ENCODE measurements at regions not wholly inside any gene's neighbourhood (a gene's known extent, or its start where the extent isn't known, plus 50 kb on each side); places are given as distances from the start of the nearest gene placed in this dataset.

- intact Hi-C loops (cut with DNase I), result loop anchor here in 1 of 10 donors (5.0 kb wide), 1 partner anchor 74 kb away; no protein-coding TSS in a partner anchor
- Histone ChIP-seq H3K4me1 (peaks cover 0 to 25% (median 7%) of the 10 kb centered on the region in 12 donors), H3K27me3 (no peaks in the 10 kb centered on the region), H3K27ac (peak overlapping the region in 2 of 12 donors; percentile 34 to 45), H3K36me3 (no peaks in the 10 kb centered on the region), H3K4me3 (no peak overlapping the region), H3K9me3 (peaks cover 0 to 3% (median 0%) of the 10 kb centered on the region in 12 donors)
- 87 to 95% (median 92%) methylated on average over 2 of the region's 2 CpGs for WGBS, 4 donors
- no peak for DNase-seq
- peak in 3 of 4 donors; percentile 40 to 68 (median 58) for ATAC-seq
- no peak for TF ChIP-seq POLR2A (IDR thresholded peaks at IDR 0.05)
- TF ChIP-seq CTCF (IDR thresholded peaks at IDR 0.05), result peak in 4 of 12 donors; percentile 12 to 35 (median 16)
Observed at GRCh38 chr11:15913261-15913660, 443.1 kb downstream of the SOX6 start.
